NCI-H345 treated with DMSO at 0.1 percent for 48 hours (cell line): ENCODE measurements at regions not wholly inside any gene's neighbourhood (a gene's known extent, or its start where the extent isn't known, plus 50 kb on each side); places are given as distances from the start of the nearest gene placed in this dataset.
"Not testable (repeated sequence)": the region's sequence is repeated elsewhere in the genome, so short reads cannot be mapped to it uniquely, and the experiment has no call there.

ENCODE experiments used
- DNase-seq: peaks from one replicate; lab custom pipeline; 2025; ENCODE audit not compliant: unreplicated experiment; lab: John Stamatoyannopoulos, UW

DNA sequence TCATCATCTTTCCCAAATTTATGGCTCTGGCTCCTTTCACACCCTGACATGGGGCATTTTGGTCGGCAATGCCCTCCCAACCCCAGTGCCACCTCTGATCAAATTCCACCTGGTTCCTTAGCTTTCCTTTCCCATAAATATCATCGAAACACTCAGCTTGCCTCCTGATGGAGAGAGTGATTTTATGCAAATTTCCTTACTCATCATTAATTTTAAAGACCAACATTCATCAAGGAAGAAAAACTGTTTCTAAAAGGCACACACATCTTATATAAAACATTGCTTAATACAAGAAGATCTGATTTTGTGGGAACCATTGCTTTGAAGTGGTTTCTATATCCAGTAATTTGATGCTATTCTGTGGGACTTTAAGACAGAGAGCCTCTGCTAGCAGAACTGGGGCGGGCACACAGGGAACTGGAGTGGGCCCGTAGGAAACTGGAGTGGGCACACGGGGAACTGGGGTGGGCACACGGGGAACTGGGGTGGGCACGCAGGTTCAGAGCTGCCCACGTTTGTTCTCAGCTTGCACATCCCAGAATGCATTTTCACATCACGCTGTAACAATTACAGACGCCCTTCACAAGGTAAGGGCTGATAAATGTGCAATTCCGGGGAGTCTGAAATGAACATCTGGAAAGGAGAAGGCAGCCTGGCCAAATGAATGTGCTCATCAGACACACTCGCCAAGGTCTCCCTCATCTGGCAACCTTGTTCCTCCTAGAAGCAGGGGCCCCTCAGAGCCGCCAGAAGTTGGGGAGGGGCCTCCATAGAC is 174.2 kb downstream of the RTP5 start:
- DNase-seq, result no peak

GRCh38 chr2:242044313-242044590 is 174.7 kb downstream of the RTP5 start:
- DNase-seq, result no peak

DNA sequence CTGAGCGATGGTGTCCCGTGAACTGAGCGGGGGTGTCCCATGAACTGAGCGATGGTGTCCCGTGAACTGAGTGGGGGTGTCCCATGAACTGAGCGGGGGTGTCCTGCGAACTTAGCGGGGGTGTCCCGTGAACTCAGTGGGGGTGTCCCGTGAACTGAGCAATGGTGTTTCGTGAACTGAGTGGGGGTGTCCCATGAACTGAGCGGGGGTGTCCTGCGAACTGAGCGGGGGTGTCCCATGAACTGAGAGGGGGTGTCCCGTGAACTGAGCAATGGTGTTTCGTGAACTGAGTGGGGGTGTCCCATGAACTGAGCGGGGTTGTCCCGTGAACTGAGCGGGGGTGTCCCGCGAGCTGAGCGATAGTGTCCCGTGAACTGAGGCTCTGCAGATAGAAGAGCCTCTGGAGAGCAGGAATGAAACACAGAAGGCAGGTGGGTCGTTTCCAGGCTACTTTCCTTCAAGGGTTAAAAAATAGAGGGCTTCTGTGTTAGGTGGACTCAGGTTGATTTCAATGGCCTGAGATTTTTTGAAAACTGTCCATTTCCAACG is 176.1 kb downstream of the RTP5 start:
- DNase-seq, result not testable (repeated sequence)

- no peak for DNase-seq
Observed at GRCh38 chr2:242046206-242046826, 176.8 kb downstream of the RTP5 start.

GRCh38 chr2:242047963-242048362 is 178.4 kb downstream of the RTP5 start:
- DNase-seq, result no peak

DNA sequence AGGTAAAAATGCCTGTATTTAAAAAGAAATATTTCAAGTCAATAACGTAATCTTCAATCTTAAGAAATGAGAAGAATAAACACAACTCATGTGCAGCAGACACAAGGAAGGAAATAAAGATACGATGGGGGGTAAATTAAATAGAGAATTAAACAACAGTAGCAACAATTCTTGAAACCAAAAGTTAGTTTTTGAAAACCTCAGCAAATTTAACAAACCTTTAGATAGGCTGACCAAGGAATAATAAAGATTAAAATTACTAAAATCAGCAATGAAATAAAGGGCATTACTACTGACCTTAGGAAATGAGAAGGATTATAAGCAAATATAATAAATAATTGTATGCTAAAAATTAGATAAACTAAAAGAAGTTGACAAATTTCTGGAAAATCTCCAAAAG is 178.9 kb downstream of the RTP5 start:
- DNase-seq, result no peak

GRCh38 chr2:242049492-242049891 is 180.0 kb downstream of the RTP5 start:
- DNase-seq, result not testable (repeated sequence)

- no peak for DNase-seq
Observed at GRCh38 chr2:242051463-242051862, 181.9 kb downstream of the RTP5 start.

DNA sequence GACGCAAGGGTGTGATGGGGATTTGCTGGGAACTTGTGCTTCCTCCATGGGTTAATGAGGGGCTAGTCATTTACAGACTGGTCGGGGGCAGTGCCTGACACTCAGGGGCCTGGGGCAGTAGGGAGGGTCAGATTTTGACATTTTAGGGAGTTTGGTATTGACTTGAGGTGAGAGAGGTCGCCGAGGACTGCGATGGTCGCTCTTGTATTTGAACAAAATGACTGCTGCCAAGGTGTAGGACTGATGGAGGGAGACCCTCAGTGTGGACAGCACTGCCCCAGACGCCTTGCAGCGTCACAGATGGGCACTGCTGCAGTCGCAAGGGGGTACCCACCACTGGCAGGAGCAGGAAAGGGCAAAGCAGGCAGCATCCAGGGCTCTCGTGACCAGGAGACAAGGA is 182.9 kb downstream of the RTP5 start:
- DNase-seq, result no peak

- no peak for DNase-seq
Observed at GRCh38 chr2:242053921-242054320, 184.4 kb downstream of the RTP5 start.

DNA sequence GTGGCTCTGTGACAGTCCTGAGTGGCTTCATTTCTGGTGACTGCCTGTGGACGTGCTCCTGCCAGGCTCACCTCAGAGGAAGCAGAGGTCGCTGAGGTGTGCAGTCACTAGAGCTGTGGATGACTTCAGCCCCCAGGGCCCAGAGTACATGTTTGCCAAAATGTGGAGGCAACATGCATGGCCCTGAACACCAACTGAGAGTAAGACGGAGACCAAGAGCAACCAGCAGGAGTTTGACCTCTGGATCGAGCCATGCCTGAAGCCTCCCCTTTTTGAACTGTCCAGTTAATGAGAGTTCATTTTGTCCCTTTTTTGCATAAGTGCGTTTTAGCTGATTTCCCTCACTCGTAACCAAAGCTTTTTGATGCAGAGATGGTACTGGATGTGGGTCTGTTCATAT is 184.9 kb downstream of the RTP5 start:
- DNase-seq, result no peak

- DNase-seq, result no peak
Observed at GRCh38 chr2:242054881-242055801, 185.6 kb downstream of the RTP5 start.

DNA sequence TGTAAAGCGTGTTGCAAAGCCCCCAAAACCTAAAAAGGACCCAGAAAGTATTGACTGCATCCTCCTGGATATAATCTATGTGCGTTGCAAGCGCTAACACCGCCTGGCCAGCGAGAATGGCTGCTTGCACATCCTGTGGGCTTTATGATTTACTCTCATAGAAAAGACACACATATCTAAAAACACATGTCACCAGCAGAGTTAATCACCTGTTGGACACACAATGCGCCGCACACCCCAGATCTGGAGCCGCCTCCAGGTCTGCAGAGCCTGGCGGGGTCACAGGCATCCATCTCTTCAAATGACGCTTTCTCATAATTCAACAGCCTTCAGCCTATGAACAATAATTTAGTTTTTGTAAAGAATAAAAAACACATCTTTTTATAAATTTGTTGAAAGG is 186.5 kb downstream of the RTP5 start:
- DNase-seq, result no peak

DNA sequence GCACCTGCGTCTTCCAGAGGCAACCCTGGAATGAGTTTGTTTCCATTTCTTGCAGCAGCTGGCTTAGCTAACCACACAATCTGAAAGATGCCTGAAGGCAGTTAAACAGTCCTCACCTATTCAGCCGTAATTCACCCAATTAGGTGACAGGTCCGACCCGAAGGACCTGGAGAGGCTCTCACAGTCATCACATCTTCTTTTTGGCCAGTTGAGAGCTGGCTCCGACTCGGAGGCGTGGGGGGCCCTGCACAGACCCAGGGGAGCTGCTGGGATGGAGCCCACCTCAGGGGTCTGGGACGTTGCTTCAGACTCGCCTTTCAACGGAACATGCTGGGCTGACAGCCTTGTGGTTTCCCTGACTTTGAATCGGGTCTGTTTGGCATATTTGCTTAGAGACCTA is 187.3 kb downstream of the RTP5 start:
- DNase-seq, result no peak

DNA sequence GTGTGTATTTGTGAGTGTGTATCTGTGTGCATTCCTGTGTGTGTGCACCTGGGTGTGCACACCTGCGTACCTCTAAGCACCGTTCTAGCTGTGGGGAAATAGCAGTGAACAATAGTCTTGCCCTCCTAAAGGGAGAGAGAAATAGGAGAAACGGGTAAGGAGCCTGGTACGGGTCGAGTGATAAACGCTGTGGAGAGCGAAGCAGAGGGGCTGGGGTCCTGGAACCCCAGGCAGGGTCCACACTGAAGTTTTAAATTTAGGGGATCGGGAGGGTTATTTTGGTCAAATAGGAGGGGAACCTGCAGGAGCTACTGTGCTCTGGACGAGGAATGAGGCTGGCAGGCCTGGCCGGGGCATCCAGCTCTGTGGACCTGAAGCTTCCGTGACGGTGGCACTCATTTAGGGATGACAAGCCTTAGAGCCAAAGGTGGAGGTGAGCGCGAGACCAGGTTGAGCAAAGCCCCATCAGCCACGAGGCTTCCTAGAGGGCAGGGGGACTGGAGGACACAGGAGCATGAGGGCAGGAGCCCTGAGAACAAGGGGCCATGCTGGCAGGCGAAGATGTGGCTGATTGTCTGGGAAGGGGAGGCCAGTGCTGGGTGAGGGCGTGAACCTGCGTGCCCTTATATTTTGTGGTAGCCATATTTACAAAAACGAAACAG is 188.0 kb downstream of the RTP5 start:
- no peak for DNase-seq

- DNase-seq, result no peak
Observed at GRCh38 chr2:242058116-242058680, 188.7 kb downstream of the RTP5 start.

GRCh38 chr2:242059566-242059965 is 190.0 kb downstream of the RTP5 start:
- DNase-seq, result no peak

DNA sequence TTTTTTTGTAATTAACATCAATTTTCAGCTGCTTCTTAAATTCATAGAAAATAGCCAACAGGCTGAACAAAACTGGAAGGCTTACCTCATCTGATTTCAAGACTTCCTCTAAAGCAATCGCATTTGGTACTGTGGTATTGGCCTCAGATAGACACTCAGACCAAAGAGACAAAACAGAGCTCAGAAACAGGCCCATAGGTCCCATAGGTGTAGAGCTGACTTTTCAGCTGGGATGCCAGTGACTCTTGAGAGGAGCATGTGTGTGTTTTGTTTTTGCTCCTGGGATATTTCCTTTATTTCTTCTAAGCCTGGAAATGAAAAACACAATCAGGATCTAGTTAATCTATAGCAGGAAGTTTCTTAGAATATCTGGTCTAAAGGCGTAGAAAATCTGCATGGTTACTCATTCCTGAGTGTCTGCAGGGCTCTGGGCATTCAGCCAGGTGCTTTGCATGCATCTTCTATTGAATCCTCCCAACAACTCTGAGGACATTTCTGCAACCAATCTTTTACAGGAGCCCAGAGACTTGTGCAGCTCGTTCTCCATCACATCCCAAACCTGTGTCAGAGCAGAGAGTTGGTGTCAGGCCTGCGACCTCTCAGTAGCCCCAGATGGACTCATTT is 190.8 kb downstream of the RTP5 start:
- DNase-seq, result no peak

DNA sequence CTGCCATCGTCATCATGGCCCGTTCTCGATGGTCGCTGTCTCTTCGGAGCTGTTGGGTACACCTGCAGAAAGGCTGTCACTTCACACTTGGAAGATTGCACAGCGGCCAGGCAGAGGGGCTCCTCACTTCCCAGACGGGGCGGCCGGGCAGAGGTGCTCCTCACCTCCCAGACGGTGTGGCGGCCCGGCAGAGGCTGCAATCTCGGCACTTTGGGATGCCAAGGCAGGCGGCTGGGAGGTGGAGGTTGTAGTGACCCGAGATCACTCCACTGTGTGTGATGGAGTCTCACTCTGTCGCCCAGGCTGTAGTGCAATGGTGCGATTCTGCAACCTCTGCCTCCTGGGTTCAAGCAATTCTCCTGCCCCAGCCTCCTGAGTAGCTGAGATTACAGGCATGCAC is 192.4 kb downstream of the RTP5 start:
- not testable (repeated sequence) for DNase-seq

DNA sequence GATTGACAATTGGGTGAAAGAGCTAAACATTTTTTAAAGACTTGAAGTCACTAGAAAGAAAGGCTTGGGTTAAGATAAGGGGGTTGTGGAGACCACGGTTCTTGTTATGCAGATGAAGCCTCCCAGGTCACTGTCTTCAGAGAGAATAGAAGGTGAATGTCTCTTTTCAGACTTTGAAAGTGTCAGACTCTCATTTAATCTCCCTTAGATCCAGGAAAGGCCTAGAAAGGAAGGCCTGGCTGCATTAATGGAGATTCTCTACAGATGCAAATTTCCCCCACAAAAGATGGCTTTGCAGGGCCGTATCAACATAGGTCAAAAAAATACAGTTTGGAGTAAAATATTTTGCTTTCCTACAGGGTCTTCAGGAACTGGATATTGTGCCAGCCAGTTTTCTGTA is 193.9 kb downstream of the RTP5 start:
- DNase-seq, result no peak
